Spleen (tissue), 7 donors: ENCODE measurements at regions not wholly inside any gene's neighbourhood (a gene's known extent, or its start where the extent isn't known, plus 50 kb on each side); places are given as distances from the start of the nearest gene placed in this dataset.

Experiments used
- POLR2A ChIP-seq, 3 donors: fragments of 450-650 bp; IDR thresholded peaks; one replicate each; pipeline ENCODE4 v1.5.1; 2017; ENCODE audit warnings: antibody characterized with exemption in 3 of 3, mild to moderate bottlenecking in 1 of 3
- TF ChIP-seq, protein P1 (sequence below), 11 experiments: fragments of 200-600 bp in 7 of 11; fragments of 450-650 bp in 4 of 11; sonication (generic) in 4 of 11; IDR thresholded peaks in 8 of 11; conservative IDR thresholded peaks in 3 of 11; 1 replicate in 7 of 11; 2 replicates in 4 of 11; pipeline versions ENCODE4 v1.4.0 to v1.8.0; 2016 to 2021; ENCODE audit warnings: antibody characterized with exemption in 11 of 11, inconsistent platforms in 4 of 11, mild to moderate bottlenecking in 1 of 11
- donor health status: DM: no; HTN: no; CAD: no; lungs with moderate emphysema.
- donor health status: DM: no; HTN: no; CAD: no.
- donor health status: DM: no; HTN: no; CAD: no.

DNA sequence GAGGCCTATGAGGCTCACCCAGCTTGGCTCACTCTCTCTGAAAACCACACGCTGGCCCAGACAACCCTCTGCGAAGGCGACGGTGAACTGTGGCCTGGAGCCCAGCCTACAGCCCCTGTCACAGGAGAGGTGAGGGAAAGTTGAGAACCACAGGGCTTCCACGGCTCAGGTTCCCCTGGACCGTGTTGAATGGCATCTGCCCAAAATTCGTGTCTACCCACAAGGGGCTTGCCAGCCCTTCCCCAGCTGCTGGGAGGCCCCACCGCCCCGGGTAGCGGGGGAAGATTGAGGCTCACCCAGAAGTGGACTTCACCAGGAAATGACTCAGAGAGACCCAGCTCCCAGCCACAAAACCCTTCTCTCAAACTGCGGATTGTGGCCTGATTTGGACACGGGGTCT lies 197.1 kb downstream of the CTTN start:
- TF ChIP-seq, protein P1, sequence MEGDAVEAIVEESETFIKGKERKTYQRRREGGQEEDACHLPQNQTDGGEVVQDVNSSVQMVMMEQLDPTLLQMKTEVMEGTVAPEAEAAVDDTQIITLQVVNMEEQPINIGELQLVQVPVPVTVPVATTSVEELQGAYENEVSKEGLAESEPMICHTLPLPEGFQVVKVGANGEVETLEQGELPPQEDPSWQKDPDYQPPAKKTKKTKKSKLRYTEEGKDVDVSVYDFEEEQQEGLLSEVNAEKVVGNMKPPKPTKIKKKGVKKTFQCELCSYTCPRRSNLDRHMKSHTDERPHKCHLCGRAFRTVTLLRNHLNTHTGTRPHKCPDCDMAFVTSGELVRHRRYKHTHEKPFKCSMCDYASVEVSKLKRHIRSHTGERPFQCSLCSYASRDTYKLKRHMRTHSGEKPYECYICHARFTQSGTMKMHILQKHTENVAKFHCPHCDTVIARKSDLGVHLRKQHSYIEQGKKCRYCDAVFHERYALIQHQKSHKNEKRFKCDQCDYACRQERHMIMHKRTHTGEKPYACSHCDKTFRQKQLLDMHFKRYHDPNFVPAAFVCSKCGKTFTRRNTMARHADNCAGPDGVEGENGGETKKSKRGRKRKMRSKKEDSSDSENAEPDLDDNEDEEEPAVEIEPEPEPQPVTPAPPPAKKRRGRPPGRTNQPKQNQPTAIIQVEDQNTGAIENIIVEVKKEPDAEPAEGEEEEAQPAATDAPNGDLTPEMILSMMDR (IDR thresholded peaks at IDR 0.05 in 8 of 11, conservative IDR thresholded peaks at IDR 0.05 in 3 of 11) = no peak
- TF ChIP-seq POLR2A (IDR thresholded peaks at IDR 0.05) = no peak
